CD4-positive, CD25-positive, alpha-beta regulatory T cell (primary cell): ENCODE measurements at regions not wholly inside any gene's neighbourhood (a gene's known extent, or its start where the extent isn't known, plus 50 kb on each side); places are given as distances from the start of the nearest gene placed in this dataset.
"Not testable (repeated sequence)": the region's sequence is repeated elsewhere in the genome, so short reads cannot be mapped to it uniquely, and the experiment has no call there.

Experiments used
- ATAC-seq, 2 donors: fragments of 150-1000 bp; cut with Tn5 transposase; one replicate each; pipeline ENCODE4 v1.10.0; 2021; ENCODE audit warnings: low read depth in 2 of 2, moderate number of reproducible peaks in 2 of 2, moderate library complexity in 1 of 2
- DNase-seq, 3 donors: peaks; one replicate each; pipeline versions ENCODE4 v3.0.0 to v3.0.0-alpha.2; 2012 to 2022; ENCODE audit warnings: mixed read lengths in 1 of 3
- H3K27ac ChIP-seq: one replicate; pipeline ENCODE4 v1.7.0; 2013; ENCODE audit warnings: mild to moderate bottlenecking, low read length; ENCODE audit not compliant: insufficient read depth, poor library complexity, severe bottlenecking
- H3K27me3 ChIP-seq: one replicate; pipeline ENCODE4 v1.7.0; 2013; ENCODE audit warnings: low read length; ENCODE audit not compliant: control insufficient read depth, insufficient read depth
- H3K36me3 ChIP-seq: one replicate; pipeline ENCODE4 v1.7.0; 2013; ENCODE audit warnings: mild to moderate bottlenecking, low read length, moderate library complexity; ENCODE audit not compliant: control insufficient read depth, insufficient read depth
- H3K4me1 ChIP-seq: 2 replicates; pipeline ENCODE4 v1.7.0; 2013; ENCODE audit warnings: mild to moderate bottlenecking, low read length; ENCODE audit not compliant: insufficient read depth, control insufficient read depth, poor library complexity, severe bottlenecking
- H3K4me3 ChIP-seq: one replicate; pipeline ENCODE4 v1.7.0; 2013; ENCODE audit warnings: low read depth, mild to moderate bottlenecking, low read length, moderate library complexity
- H3K9me3 ChIP-seq, 2 experiments: 1 replicate in 1 of 2; 2 replicates in 1 of 2; pipeline ENCODE4 v1.7.0; 2013; ENCODE audit warnings: low read length in 2 of 2, mild to moderate bottlenecking in 1 of 2, moderate library complexity in 1 of 2; ENCODE audit not compliant: control insufficient read depth in 2 of 2
- H3K27ac Mint-ChIP-seq, 3 donors: one replicate each; pipeline ENCODE4 v1.8.0; 2020 to 2022; ENCODE audit warnings: mild to moderate bottlenecking in 3 of 3, mixed read lengths in 3 of 3, moderate library complexity in 2 of 3
- H3K27me3 Mint-ChIP-seq: one replicate; pipeline ENCODE4 v1.8.0; 2022; ENCODE audit warnings: mild to moderate bottlenecking, mixed read lengths
- H3K36me3 Mint-ChIP-seq: one replicate; pipeline ENCODE4 v1.8.0; 2020; ENCODE audit warnings: mixed read lengths
- H3K4me1 Mint-ChIP-seq, 4 donors: one replicate each; pipeline ENCODE4 v1.8.0; 2020 to 2022; ENCODE audit warnings: mixed read lengths in 4 of 4, mild to moderate bottlenecking in 1 of 4
- H3K4me3 Mint-ChIP-seq, 4 donors: one replicate each; pipeline ENCODE4 v1.8.0; 2020 to 2022; ENCODE audit warnings: mild to moderate bottlenecking in 4 of 4, mixed read lengths in 4 of 4, moderate library complexity in 3 of 4
- H3K9me3 Mint-ChIP-seq, 7 donors: one replicate each; pipeline ENCODE4 v1.8.0; 2020 to 2022; ENCODE audit warnings: mixed read lengths in 7 of 7, mild to moderate bottlenecking in 3 of 7, moderate library complexity in 2 of 7

- Mint-ChIP-seq H3K27ac (no peak overlapping the region), H3K4me3 (no peak overlapping the region), H3K9me3 (peaks cover 0 to 20% (median 6%) of the 10 kb centered on the region in 7 donors), H3K27me3 (no peaks in the 10 kb centered on the region), H3K36me3 (no peaks in the 10 kb centered on the region), H3K4me1 (no peaks in the 10 kb centered on the region)
- no peaks in the 10 kb centered on the region for H3K9me3 ChIP-seq
- no peaks in the 10 kb centered on the region for H3K4me1 ChIP-seq
- no peak for ATAC-seq
- H3K4me3 ChIP-seq = no peak overlapping the region
- no peak overlapping the region for H3K27ac ChIP-seq
- DNase-seq = no peak
- H3K27me3 ChIP-seq = no peaks in the 10 kb centered on the region
- H3K36me3 ChIP-seq = no peaks in the 10 kb centered on the region
Measured at GRCh38 chr2:199064201-199064600, 393.5 kb downstream of the SATB2 start.

- Mint-ChIP-seq H3K36me3 (no peaks in the 10 kb centered on the region), H3K4me3 (no peak overlapping the region), H3K27ac (no peak overlapping the region), H3K9me3 (peaks cover 0 to 22% (median 1%) of the 10 kb centered on the region in 7 donors), H3K27me3 (no peaks in the 10 kb centered on the region), H3K4me1 (no peaks in the 10 kb centered on the region)
- no peaks in the 10 kb centered on the region for H3K36me3 ChIP-seq
- H3K27me3 ChIP-seq = no peaks in the 10 kb centered on the region
- DNase-seq (no peak), ATAC-seq (no peak)
- H3K4me3 ChIP-seq = no peak overlapping the region
- H3K27ac ChIP-seq = no peak overlapping the region
- no peaks in the 10 kb centered on the region for H3K9me3 ChIP-seq
- no peaks in the 10 kb centered on the region for H3K4me1 ChIP-seq
Measured at GRCh38 chr2:199057936-199058335, 399.8 kb downstream of the SATB2 start.

GRCh38 chr2:199055336-199055735 is 402.4 kb downstream of the SATB2 start:
- Mint-ChIP-seq H3K4me3 (no peak overlapping the region), H3K36me3 (no peaks in the 10 kb centered on the region), H3K4me1 (no peaks in the 10 kb centered on the region), H3K9me3 (peaks cover 0 to 8% (median 0%) of the 10 kb centered on the region in 7 donors), H3K27ac (no peak overlapping the region), H3K27me3 (no peaks in the 10 kb centered on the region)
- no peaks in the 10 kb centered on the region for H3K36me3 ChIP-seq
- no peak overlapping the region for H3K4me3 ChIP-seq
- ATAC-seq = no peak
- H3K27ac ChIP-seq = no peak overlapping the region
- no peak for DNase-seq
- no peaks in the 10 kb centered on the region for H3K27me3 ChIP-seq
- no peaks in the 10 kb centered on the region for H3K4me1 ChIP-seq
- no peaks in the 10 kb centered on the region for H3K9me3 ChIP-seq

- no peak overlapping the region for H3K27ac ChIP-seq
- Mint-ChIP-seq H3K27ac (no peak overlapping the region), H3K27me3 (no peaks in the 10 kb centered on the region), H3K4me3 (no peak overlapping the region), H3K9me3 (no peaks in the 10 kb centered on the region), H3K4me1 (no peaks in the 10 kb centered on the region), H3K36me3 (no peaks in the 10 kb centered on the region)
- no peaks in the 10 kb centered on the region for H3K9me3 ChIP-seq
- no peak overlapping the region for H3K4me3 ChIP-seq
- no peaks in the 10 kb centered on the region for H3K36me3 ChIP-seq
- no peaks in the 10 kb centered on the region for H3K27me3 ChIP-seq
- DNase-seq = no peak
- no peaks in the 10 kb centered on the region for H3K4me1 ChIP-seq
- no peak for ATAC-seq
Measured at GRCh38 chr2:199042660-199043379, 414.9 kb downstream of the SATB2 start.

- Histone ChIP-seq H3K27ac (no peak overlapping the region), H3K27me3 (no peaks in the 10 kb centered on the region), H3K4me1 (no peaks in the 10 kb centered on the region), H3K4me3 (no peak overlapping the region), H3K36me3 (no peaks in the 10 kb centered on the region), H3K9me3 (no peaks in the 10 kb centered on the region)
- DNase-seq = no peak
- H3K27me3 Mint-ChIP-seq = no peaks in the 10 kb centered on the region
- no peak overlapping the region for H3K27ac Mint-ChIP-seq
- H3K36me3 Mint-ChIP-seq = no peaks in the 10 kb centered on the region
- no peaks in the 10 kb centered on the region for H3K4me1 Mint-ChIP-seq
- no peak for ATAC-seq
- no peak overlapping the region for H3K4me3 Mint-ChIP-seq
- peaks cover 0 to 4% (median 0%) of the 10 kb centered on the region in 7 donors for H3K9me3 Mint-ChIP-seq
Measured at GRCh38 chr2:199040522-199040921, 417.2 kb downstream of the SATB2 start.

GRCh38 chr2:199033761-199034160 is 424.0 kb downstream of the SATB2 start:
- not testable (repeated sequence) for H3K27me3 ChIP-seq, H3K9me3 ChIP-seq, H3K4me1 ChIP-seq, H3K4me3 ChIP-seq, H3K27ac Mint-ChIP-seq, H3K9me3 Mint-ChIP-seq, DNase-seq, H3K36me3 ChIP-seq, H3K36me3 Mint-ChIP-seq, H3K27me3 Mint-ChIP-seq, ATAC-seq, H3K4me1 Mint-ChIP-seq, H3K27ac ChIP-seq, H3K4me3 Mint-ChIP-seq

- Histone ChIP-seq H3K9me3 (no peaks in the 10 kb centered on the region), H3K27me3 (no peaks in the 10 kb centered on the region), H3K27ac (no peak overlapping the region), H3K4me3 (no peak overlapping the region), H3K4me1 (no peaks in the 10 kb centered on the region), H3K36me3 (no peaks in the 10 kb centered on the region)
- no peak overlapping the region for H3K27ac Mint-ChIP-seq
- H3K27me3 Mint-ChIP-seq = no peaks in the 10 kb centered on the region
- DNase-seq (no peak), ATAC-seq (no peak)
- no peaks in the 10 kb centered on the region for H3K4me1 Mint-ChIP-seq
- peaks cover 0 to 6% (median 3%) of the 10 kb centered on the region in 7 donors for H3K9me3 Mint-ChIP-seq
- H3K36me3 Mint-ChIP-seq = no peaks in the 10 kb centered on the region
- H3K4me3 Mint-ChIP-seq = no peak overlapping the region
Measured at GRCh38 chr2:199025146-199025545, 432.6 kb downstream of the SATB2 start.

- no peak for DNase-seq
- Mint-ChIP-seq H3K4me1 (no peaks in the 10 kb centered on the region), H3K9me3 (peaks cover 0 to 6% (median 0%) of the 10 kb centered on the region in 7 donors), H3K36me3 (no peaks in the 10 kb centered on the region), H3K27me3 (no peaks in the 10 kb centered on the region), H3K27ac (no peak overlapping the region), H3K4me3 (no peak overlapping the region)
- Histone ChIP-seq H3K36me3 (no peaks in the 10 kb centered on the region), H3K27ac (no peak overlapping the region), H3K4me1 (no peaks in the 10 kb centered on the region), H3K9me3 (no peaks in the 10 kb centered on the region), H3K4me3 (no peak overlapping the region), H3K27me3 (no peaks in the 10 kb centered on the region)
- no peak for ATAC-seq
Measured at GRCh38 chr2:199024224-199024623, 433.5 kb downstream of the SATB2 start.
